T follicular helper cell (primary cell): ENCODE measurements at regions not wholly inside any gene's neighbourhood (a gene's known extent, or its start where the extent isn't known, plus 50 kb on each side); places are given as distances from the start of the nearest gene placed in this dataset.

ENCODE experiments used
- DNase-seq: peaks from one replicate; pipeline ENCODE4 v3.0.0-alpha.2; 2020; ENCODE audit warnings: low read depth

DNA sequence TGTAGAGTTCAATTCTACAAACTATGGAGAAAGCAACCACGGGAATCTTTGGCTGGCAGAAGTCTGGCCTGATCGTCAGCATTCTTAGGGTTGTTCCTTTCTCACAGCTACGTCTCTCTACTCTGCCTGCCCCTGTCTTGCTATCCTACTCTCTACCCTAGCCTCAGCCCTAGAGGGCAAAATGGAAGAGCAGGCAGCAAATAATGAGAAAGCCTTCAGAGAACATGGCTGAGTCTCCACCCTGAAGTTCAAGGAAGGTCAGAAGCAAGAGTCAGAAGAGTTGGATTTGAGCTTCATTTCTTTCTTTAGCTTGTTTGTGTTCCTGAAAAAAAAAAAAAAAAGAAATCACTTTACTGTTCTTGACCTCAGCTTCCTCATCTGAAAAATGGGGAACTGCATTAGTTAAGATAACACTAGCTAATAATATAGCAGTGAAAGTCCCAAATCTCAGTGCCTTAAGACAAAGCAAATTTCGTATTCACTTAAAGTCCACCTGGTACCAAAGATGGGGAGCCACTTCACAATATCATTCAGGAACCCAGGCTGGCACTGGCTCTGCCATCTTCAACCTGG lies 50.2 kb upstream of the CCND2 start:
- no peak for DNase-seq

DNA sequence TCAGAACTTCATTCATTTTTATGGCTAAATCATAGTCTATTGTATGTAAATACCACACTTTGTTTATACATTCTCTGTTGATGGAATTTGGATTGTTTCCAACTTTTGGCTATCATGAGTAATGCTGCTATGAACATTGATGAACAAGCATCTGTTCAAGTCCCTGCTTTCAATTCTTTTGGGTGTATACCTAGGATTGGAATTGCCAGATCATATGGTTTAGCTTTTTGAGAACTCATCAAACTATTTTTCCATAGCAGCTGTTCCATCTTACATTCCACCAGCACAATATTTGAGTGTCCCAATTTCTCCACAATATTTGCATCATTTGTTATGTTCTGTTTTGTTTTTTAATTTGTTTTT lies 52.3 kb upstream of the CCND2 start:
- no peak for DNase-seq

GRCh38 chr12:4220536-4221257 lies 52.9 kb upstream of the CCND2 start:
- no peak for DNase-seq

DNA sequence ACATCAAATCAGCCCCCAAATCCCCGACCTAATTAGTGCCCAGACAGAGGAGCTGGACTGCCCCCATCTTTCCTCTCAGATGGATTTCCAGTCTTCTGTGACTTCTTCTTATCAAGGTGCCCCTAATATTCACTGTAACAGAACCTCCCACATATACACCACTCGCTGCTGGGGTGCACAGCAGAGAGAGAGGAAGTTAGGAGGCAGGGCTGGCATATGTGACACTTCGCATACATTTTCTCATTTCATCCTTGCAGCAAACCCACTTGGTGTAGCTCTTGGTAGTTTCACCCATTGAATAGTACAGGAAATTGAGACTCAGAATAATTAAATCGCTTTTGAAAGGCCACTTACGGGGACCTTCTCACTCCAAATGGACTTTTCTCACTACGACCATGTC lies 56.5 kb upstream of the CCND2 start:
- no peak for DNase-seq

- DNase-seq, result no peak
Observed at GRCh38 chr12:4216187-4216927, 57.2 kb upstream of the CCND2 start.

DNA sequence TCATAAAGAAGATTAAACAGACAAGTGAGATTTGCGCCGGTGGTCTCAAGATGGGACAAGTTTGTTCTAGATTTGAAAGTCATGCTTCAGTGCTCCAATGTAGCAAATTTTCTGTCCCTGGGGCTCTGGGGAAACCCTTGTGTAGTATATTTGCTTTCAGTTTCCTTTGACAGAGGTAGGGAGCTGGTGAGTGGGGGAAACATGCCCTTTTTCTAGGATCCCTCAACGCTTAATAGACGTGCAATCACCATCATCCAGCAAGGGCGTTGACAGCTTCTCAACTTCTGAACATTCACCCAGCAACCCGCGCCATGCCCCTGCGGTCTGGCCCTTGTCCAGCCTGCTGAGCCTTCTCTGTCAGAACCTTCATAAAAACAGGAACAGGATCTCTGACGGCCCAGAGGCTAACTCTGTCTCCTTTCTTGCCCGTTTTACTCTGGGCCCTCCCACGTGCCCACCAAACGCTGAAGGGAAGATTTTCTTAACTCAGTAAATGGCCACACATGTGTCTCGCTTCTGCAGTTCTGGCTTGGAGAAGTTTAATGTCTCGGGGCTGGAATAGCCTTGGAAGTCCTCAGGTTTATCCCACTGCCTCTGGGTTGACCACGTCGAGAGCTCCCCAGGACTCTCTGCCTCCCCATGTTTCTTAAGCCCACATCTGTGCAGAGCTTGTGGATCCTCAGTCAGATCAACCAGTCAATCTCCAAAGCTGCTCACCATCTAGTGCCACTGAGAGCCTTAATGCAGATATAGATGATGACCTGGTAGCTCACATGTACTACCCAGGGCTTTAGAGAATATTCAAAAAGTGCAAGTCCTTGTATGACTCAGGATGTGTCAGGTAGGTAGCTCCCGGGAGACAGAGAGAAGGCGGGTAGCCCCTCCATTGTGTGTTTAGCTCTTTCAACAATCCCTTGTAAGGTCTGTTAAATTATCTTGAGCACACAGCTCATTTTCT lies 58.1 kb upstream of the CCND2 start:
- no peak for DNase-seq

GRCh38 chr12:4214877-4215228 lies 58.7 kb upstream of the CCND2 start:
- DNase-seq, result no peak

DNA sequence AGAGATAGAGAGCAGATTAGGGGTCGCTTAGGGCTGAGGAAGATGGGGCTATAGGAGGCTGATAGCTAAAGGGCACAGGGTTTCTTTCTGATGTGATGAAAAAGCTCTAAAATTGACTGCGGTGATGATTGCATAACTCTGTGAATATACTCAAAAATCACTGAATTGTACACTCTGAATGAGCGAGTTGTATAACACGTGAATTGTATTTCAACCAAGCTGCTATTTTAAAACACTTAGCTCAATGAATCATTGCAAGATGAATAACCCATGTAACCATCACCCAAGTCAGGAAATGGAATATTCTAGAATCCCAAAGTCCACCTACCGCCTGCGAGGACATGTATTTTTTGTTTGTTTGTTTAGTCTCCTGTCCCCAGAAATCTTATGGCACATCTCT lies 60.1 kb upstream of the CCND2 start:
- no peak for DNase-seq

DNA sequence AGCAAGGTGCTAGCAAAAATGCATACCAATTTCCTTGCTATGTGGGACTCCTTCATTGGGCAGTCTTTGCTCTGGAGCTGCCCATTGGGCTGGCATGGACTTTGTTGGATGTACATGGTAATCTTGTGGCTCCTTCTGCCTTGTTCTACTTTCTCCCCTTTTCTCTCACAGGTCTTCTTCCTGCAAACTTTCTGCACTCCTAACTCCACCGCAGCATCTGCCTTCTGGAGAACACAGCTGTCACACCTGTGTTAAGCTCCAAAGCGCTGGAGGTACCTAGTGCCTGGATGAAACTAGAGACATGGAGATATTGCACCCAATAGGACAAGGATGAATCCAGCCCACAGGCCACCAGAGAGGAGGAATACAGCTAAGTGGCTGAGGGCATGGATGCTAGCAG lies 60.7 kb upstream of the CCND2 start:
- DNase-seq, result no peak

DNA sequence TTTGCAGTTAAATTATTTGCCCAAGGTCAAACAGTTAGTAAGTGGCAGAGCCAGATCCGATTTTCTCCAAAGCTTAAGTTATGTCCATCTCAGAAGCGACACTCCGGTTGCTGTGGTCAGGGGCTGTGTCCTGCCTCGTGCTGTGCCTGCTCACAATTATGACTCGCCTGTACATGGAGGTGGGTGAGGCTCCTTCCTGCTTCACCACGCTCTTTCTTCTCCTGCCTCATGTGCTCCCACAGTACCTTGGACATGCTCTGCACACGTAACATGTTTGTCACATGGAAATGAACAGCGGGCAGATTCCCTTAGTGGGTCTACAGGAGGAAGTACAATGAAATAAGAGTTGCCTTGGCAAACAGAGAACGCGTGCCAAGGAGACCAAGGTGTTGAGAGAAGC lies 62.2 kb upstream of the CCND2 start:
- DNase-seq, result no peak

DNA sequence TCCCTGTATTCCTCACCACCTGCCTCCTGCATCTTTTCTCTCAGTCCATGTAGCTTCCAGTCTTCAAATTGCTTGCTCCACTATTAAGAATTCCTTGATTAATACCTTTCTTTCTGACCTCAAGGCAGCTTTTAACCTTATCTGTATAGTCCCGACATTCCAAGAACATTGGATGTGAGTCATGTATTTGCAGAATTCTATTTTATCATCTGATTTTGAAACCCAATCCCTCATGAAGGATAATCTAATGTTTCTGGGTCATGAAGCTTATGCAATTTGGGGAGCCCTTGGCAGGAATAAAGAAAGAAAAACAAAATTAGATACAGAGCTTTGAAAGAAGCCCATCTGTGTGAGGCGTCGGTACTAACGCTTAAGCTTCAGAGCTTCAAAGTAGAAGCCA lies 63.4 kb upstream of the CCND2 start:
- DNase-seq, result no peak

GRCh38 chr12:4206470-4206869 lies 67.1 kb upstream of the CCND2 start:
- no peak for DNase-seq

- no peak for DNase-seq
Observed at GRCh38 chr12:4203772-4204376, 69.7 kb upstream of the CCND2 start.

DNA sequence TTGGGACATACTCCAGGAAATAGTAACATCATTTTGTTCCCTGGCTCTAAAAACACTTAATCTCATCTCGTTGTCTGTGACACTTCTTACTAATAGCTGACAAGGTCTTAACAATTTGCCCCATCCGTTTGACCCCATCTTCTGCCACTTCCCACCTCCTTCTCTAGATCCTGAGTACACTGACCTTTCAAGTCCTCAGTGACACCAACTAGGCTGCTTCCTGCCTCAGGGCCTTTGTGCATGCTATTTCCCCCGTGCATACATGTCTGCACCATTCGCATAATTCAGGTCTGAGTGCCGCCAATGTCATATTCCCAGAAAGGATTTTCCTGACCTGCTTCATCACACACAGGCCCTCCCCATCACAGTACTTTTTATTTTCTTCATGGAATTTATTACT lies 70.6 kb upstream of the CCND2 start:
- no peak for DNase-seq

- no peak for DNase-seq
Observed at GRCh38 chr12:4202487-4202886, 71.1 kb upstream of the CCND2 start.

- no peak for DNase-seq
Observed at GRCh38 chr12:4201333-4202100, 72.0 kb upstream of the CCND2 start.

GRCh38 chr12:4197922-4198763 lies 75.4 kb upstream of the CCND2 start:
- no peak for DNase-seq

DNA sequence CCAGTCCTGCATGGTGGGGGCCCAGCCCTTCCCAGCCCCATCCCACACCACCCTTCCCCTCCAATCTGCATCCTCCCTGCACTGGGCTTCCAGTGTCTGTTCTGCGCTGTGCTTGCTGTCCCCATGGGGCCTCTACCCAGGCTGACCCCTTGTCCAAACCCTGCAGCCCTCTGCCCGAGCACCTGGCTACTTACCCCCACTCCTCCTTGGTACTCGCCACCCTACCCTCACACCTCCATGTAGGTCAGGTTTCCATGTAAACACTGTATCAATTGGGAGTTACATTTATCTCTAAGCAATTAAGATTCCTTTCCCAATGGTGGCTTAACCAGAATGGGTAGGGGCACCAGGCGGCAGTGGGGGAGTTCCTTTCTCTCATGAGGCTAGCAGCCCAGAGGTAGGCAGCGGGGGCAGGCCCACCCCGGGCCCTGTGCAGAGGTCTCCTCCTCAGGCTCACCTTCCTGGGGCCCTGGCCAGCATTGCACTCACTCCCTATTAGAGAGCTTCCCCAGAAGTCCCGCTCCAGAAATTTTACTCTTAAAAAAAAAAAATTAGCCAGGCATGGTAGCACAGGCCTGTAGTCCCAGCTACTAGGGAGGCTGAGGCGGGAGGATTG lies 76.6 kb upstream of the CCND2 start:
- DNase-seq, result no peak

DNA sequence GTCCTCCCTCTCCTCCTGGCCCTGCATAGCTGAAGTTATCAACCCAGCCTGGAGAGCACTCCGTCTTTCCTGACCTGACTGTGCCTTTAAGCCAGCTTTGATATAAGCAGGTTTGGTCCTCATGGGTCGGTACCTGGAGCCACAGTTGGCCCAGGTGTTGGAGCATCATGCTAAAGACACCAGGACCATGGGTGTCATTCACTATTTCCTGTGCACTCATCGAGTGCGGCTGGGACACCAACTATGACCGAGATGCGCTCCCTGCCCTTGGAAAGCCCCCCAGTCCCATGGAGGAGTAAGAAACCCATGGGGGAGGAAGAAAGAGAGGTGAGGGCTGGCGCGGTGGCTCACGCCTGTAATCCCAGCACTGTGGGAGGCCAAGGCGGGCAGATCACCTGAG lies 78.9 kb upstream of the CCND2 start:
- DNase-seq, result no peak

DNA sequence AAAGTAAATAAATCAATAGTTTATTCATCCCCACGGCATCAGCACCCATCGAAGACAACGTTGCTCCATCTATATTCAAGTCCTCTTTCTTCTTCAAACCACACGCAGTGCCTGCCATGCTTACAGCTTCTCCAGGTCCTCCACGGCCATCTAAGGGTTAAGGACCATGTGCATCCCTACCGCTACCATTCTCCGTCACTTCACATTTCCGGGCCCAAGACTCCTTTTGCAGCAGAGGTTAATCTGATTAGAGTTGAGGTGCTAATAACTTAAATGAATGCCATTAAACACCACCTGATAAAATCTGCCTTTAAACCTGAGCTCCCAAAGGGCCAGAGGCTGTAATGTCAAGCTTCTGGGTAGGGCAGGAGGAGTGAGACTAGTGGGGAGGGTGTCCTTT lies 79.7 kb upstream of the CCND2 start:
- DNase-seq, result no peak
